Mesenchymal stem cell (in vitro differentiated cells and primary cell): ENCODE measurements at regions not wholly inside any gene's neighbourhood (a gene's known extent, or its start where the extent isn't known, plus 50 kb on each side); places are given as distances from the start of the nearest gene placed in this dataset.

Experiments used
- DNase-seq: peaks from one replicate; pipeline ENCODE4 v3.0.0-alpha.2; 2013
- H2AFZ ChIP-seq: one replicate; pipeline ENCODE4 v1.6.1; 2013; ENCODE audit warnings: low read depth, mild to moderate bottlenecking, control low read depth, inconsistent platforms, low read length, moderate library complexity
- H2AK5ac ChIP-seq: 2 replicates; pipeline ENCODE4 v1.6.1; 2013; ENCODE audit warnings: low read length, moderate library complexity, mild to moderate bottlenecking, inconsistent platforms; ENCODE audit not compliant: severe bottlenecking
- H2BK120ac ChIP-seq: one replicate; pipeline ENCODE4 v1.6.1; 2013; ENCODE audit warnings: low read depth, mild to moderate bottlenecking, inconsistent platforms, low read length, moderate library complexity
- H2BK12ac ChIP-seq, 2 experiments: one replicate each; pipeline ENCODE4 v1.6.1; 2013; ENCODE audit warnings: inconsistent platforms in 2 of 2, low read length in 2 of 2, mild to moderate bottlenecking in 2 of 2, moderate library complexity in 2 of 2, control low read depth in 1 of 2
- H2BK15ac ChIP-seq: one replicate; pipeline ENCODE4 v1.6.1; 2013; ENCODE audit warnings: mild to moderate bottlenecking, low read depth, inconsistent platforms; ENCODE audit not compliant: poor library complexity, severe bottlenecking
- H2BK5ac ChIP-seq: 2 replicates; pipeline ENCODE4 v1.6.1; 2013; ENCODE audit warnings: low read depth, mild to moderate bottlenecking, low read length, control low read depth, inconsistent platforms; ENCODE audit not compliant: poor library complexity, severe bottlenecking
- H3K14ac ChIP-seq, 2 experiments: one replicate each; pipeline ENCODE4 v1.6.1; 2013; ENCODE audit warnings: inconsistent platforms in 2 of 2, low read length in 2 of 2, control low read depth in 1 of 2, mild to moderate bottlenecking in 1 of 2, moderate library complexity in 1 of 2
- H3K18ac ChIP-seq, 2 experiments: one replicate each; pipeline ENCODE4 v1.6.1; 2013; ENCODE audit warnings: inconsistent platforms in 2 of 2, low read length in 2 of 2, control low read depth in 1 of 2, low read depth in 1 of 2, mild to moderate bottlenecking in 1 of 2
- H3K23ac ChIP-seq, 2 experiments: one replicate each; pipeline ENCODE4 v1.6.1; 2013; ENCODE audit warnings: inconsistent platforms in 2 of 2, low read length in 2 of 2, mild to moderate bottlenecking in 2 of 2, moderate library complexity in 2 of 2, control low read depth in 1 of 2
- H3K27ac ChIP-seq: 2 replicates; pipeline ENCODE4 v1.5.1; 2013; ENCODE audit warnings: mild to moderate bottlenecking, moderate library complexity, low read length, control low read depth, inconsistent platforms; ENCODE audit not compliant: poor library complexity, severe bottlenecking
- H3K27me3 ChIP-seq, 2 experiments: 2 replicates each; pipeline versions ENCODE4 v1.6.1 to v1.7.0; 2013; ENCODE audit warnings: low read length in 2 of 2, mild to moderate bottlenecking in 2 of 2, moderate library complexity in 2 of 2, control low read depth in 1 of 2, inconsistent platforms in 1 of 2; ENCODE audit not compliant: control insufficient read depth in 1 of 2, insufficient read depth in 1 of 2
- H3K36me3 ChIP-seq, 2 experiments: 2 replicates each; pipeline versions ENCODE4 v1.6.1 to v1.7.0; 2013; ENCODE audit warnings: low read length in 2 of 2, control low read depth in 1 of 2, inconsistent platforms in 1 of 2, low read depth in 1 of 2, mild to moderate bottlenecking in 1 of 2; ENCODE audit not compliant: insufficient read depth in 2 of 2, control insufficient read depth in 1 of 2
- H3K4ac ChIP-seq, 2 experiments: one replicate each; pipeline ENCODE4 v1.6.1; 2013; ENCODE audit warnings: inconsistent platforms in 2 of 2, low read length in 2 of 2, mild to moderate bottlenecking in 2 of 2, moderate library complexity in 2 of 2, control low read depth in 1 of 2, low read depth in 1 of 2
- H3K4me1 ChIP-seq: 2 replicates; pipeline ENCODE4 v1.6.1; 2013; ENCODE audit warnings: low read depth, low read length, control low read depth; ENCODE audit not compliant: control insufficient read depth, insufficient read depth
- H3K4me2 ChIP-seq: 2 replicates; pipeline ENCODE4 v1.6.1; 2013; ENCODE audit warnings: low read length, mild to moderate bottlenecking, inconsistent platforms; ENCODE audit not compliant: poor library complexity, severe bottlenecking
- H3K4me3 ChIP-seq, 2 experiments: 2 replicates each; pipeline versions ENCODE4 v1.5.1 to v1.7.0; 2013; ENCODE audit warnings: low read length in 2 of 2, mild to moderate bottlenecking in 2 of 2, control low read depth in 1 of 2, low read depth in 1 of 2; ENCODE audit not compliant: insufficient read depth in 1 of 2
- H3K79me1 ChIP-seq: replicated peaks from 2 replicates; pipeline ENCODE4 v1.6.1; 2013; ENCODE audit warnings: mild to moderate bottlenecking, control low read depth, low read length, inconsistent platforms; ENCODE audit not compliant: poor library complexity, severe bottlenecking
- H3K9ac ChIP-seq: 2 replicates; pipeline ENCODE4 v1.7.0; 2013; ENCODE audit warnings: mild to moderate bottlenecking, low read length, moderate library complexity
- H3K9me3 ChIP-seq: 2 replicates; pipeline ENCODE4 v1.7.0; 2013; ENCODE audit warnings: mild to moderate bottlenecking, low read length; ENCODE audit not compliant: control insufficient read depth
- H4K8ac ChIP-seq: one replicate; pipeline ENCODE4 v1.6.1; 2013; ENCODE audit warnings: inconsistent platforms, mild to moderate bottlenecking, low read length, moderate library complexity
- H4K91ac ChIP-seq: one replicate; pipeline ENCODE4 v1.6.1; 2013; ENCODE audit warnings: mild to moderate bottlenecking, low read length, inconsistent platforms
- WGBS: methylation state at CpG from one replicate; pipeline ENCODE4 v1.1.7; 2013; ENCODE audit warnings: mixed read lengths; 5-methylcytosine and 5-hydroxymethylcytosine counted together

DNA sequence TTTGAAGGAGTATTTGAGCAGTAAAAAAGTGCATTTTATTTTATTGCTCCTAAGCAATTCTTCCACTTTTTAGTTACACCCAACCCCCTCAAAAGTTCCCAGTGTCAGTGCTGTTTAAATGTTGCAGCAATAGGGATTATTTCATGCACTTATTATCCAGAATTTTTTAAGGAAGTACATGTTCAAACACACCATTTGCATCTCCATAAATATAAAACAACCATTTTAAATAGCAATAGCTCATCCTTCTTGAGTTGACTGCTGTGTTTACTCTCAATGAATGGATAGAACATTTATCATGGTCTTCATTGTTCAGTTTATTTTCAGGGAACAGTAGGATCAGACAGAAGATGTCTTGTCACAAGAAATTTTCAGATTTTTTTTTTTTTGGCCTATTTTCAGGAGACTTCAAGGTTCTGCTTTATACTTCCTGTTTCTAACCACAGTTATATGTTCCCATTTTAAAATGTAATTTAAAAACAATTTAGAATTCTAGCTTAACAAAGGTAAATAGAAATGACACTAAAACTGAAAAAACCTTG lies 171.9 kb downstream of the TMA16 start:
- Histone ChIP-seq H3K14ac (no peak overlapping the region), H3K9ac (no peak overlapping the region)

DNA sequence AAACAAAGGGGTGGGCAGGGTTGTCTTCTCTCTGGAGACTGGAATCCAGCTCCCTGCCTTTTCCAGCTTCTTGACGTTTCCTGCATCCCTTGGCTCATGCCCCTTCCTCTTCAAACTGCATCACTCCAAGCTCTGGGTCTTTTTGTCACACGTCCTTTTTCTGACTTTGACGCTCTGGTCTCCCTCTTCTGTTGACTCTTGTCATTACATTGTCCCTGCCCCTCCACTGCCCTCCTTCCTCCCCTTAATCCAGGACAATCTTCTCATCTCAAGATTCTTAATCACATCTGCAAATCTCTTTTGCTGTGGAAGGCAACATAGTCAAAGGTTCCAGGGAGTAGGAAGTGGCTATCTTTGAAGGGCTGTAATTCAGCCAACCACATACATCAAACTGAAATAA lies 178.3 kb downstream of the TMA16 start:
- 85% methylated on average over 3 of the region's 3 CpGs for WGBS
- no peaks in the 10 kb centered on the region for H3K79me1 ChIP-seq
- no peak overlapping the region for H3K4me2 ChIP-seq
- no peak overlapping the region for H3K9ac ChIP-seq
- H3K23ac ChIP-seq: no peak overlapping the region
- H2AFZ ChIP-seq: no peak overlapping the region
- H2BK12ac ChIP-seq: no peak overlapping the region
- no peaks in the 10 kb centered on the region for H3K4me1 ChIP-seq
- H2BK120ac ChIP-seq: no peak overlapping the region
- H4K91ac ChIP-seq: no peak overlapping the region
- H3K4me3 ChIP-seq: no peak overlapping the region
- peak overlapping the region in 1 of 2 experiments; percentile 15 for H3K14ac ChIP-seq
- no peak overlapping the region for H3K27ac ChIP-seq
- H3K27me3 ChIP-seq: no peaks in the 10 kb centered on the region
- no peak overlapping the region for H2BK15ac ChIP-seq
- H3K18ac ChIP-seq: no peak overlapping the region
- H4K8ac ChIP-seq: no peak overlapping the region
- H3K36me3 ChIP-seq: no peaks in the 10 kb centered on the region
- H3K9me3 ChIP-seq: no peaks in the 10 kb centered on the region
- H2AK5ac ChIP-seq: no peak overlapping the region
- no peak for DNase-seq
- H2BK5ac ChIP-seq: no peak overlapping the region
- no peak overlapping the region for H3K4ac ChIP-seq

More for the DNA sequence above, 171.9 kb downstream of the TMA16 start:
- no peak overlapping the region for H2AFZ ChIP-seq
- no peak for DNase-seq
- no peak overlapping the region for H3K27ac ChIP-seq
- H2AK5ac ChIP-seq: no peak overlapping the region
- H2BK120ac ChIP-seq: no peak overlapping the region
- H4K8ac ChIP-seq: no peak overlapping the region
- no peaks in the 10 kb centered on the region for H3K27me3 ChIP-seq
- H2BK12ac ChIP-seq: no peak overlapping the region
- no peaks in the 10 kb centered on the region for H3K79me1 ChIP-seq
- no peak overlapping the region for H4K91ac ChIP-seq
- H3K23ac ChIP-seq: no peak overlapping the region
- H3K4ac ChIP-seq: no peak overlapping the region
- no peak overlapping the region for H2BK5ac ChIP-seq
- no peak overlapping the region for H3K4me3 ChIP-seq
- H3K18ac ChIP-seq: no peak overlapping the region
- H3K4me1 ChIP-seq: no peaks in the 10 kb centered on the region
- H2BK15ac ChIP-seq: no peak overlapping the region
- no peaks in the 10 kb centered on the region for H3K9me3 ChIP-seq
- no peaks in the 10 kb centered on the region for H3K36me3 ChIP-seq
- no peak overlapping the region for H3K4me2 ChIP-seq

DNA sequence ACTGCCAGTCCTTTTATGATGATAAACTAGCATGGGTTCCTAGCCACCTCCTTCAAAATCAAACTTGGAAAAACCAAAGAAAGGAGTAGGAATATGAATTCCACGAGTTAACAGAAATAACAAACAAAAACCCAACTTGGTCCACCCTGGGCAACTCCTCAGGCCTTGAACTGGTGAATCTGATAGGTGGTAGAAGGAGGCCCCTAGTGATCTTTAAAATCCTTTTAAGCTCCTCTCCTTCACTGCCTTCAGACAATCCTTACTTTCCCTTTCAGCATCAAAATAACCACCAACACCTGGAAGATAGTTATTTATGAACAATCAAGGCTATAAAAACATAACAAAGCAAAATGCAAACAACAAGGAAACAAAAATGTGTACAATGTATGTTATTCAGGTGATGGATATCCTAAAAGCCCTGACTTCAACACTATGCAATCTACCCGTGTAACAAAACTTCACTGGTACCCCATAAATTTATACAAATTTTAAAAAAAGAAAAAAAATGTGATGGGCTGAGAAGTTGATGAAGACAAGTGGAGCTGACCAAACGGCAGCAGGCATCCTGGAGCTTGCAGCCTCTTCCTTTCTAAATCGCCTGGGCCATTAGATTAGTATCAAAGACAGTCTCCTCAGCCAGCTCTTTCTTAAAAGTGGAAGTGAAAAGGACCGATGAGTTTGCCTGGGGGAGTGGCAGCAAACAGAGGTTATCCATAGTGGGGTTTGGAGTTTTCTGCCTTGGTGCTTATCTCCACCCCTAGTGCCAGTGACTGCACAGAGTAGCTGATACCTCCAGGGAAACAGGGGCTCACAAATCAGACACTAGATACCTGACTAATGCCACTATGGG lies 179.6 kb downstream of the TMA16 start:
- Histone ChIP-seq H2BK120ac (no peak overlapping the region), H2BK5ac (no peak overlapping the region), H3K18ac (no peak overlapping the region), H2AK5ac (no peak overlapping the region), H2AFZ (no peak overlapping the region), H3K4me3 (no peak overlapping the region), H3K27me3 (no peaks in the 10 kb centered on the region), H3K23ac (no peak overlapping the region), H3K79me1 (no peaks in the 10 kb centered on the region), H2BK15ac (no peak overlapping the region), H3K36me3 (no peaks in the 10 kb centered on the region), H3K27ac (no peak overlapping the region), H3K4me2 (no peak overlapping the region), H4K91ac (no peak overlapping the region), H4K8ac (no peak overlapping the region), H3K14ac (no peak overlapping the region), H3K9me3 (no peaks in the 10 kb centered on the region), H3K4ac (no peak overlapping the region), H3K9ac (no peak overlapping the region), H3K4me1 (no peaks in the 10 kb centered on the region), H2BK12ac (no peak overlapping the region)
- 49% methylated on average over 3 of the region's 5 CpGs for WGBS
- DNase-seq: no peak

GRCh38 chr4:163679189-163679588 lies 184.7 kb downstream of the TMA16 start:
- Histone ChIP-seq H3K4me1 (no peaks in the 10 kb centered on the region), H4K8ac (no peak overlapping the region), H3K9me3 (no peaks in the 10 kb centered on the region), H2BK12ac (no peak overlapping the region), H3K9ac (no peak overlapping the region), H3K4me2 (no peak overlapping the region), H3K23ac (no peak overlapping the region), H3K79me1 (no peaks in the 10 kb centered on the region), H2BK15ac (no peak overlapping the region), H2AFZ (no peak overlapping the region), H3K4ac (no peak overlapping the region), H4K91ac (no peak overlapping the region), H3K36me3 (no peaks in the 10 kb centered on the region), H3K14ac (no peak overlapping the region), H3K18ac (no peak overlapping the region), H3K27me3 (no peaks in the 10 kb centered on the region), H2AK5ac (no peak overlapping the region), H3K4me3 (no peak overlapping the region), H2BK120ac (no peak overlapping the region), H3K27ac (no peak overlapping the region), H2BK5ac (no peak overlapping the region)
- 81% methylated on average over 4 of the region's 5 CpGs for WGBS
- no peak for DNase-seq
